DOHH2 (cell line): ENCODE measurements at regions not wholly inside any gene's neighbourhood (a gene's known extent, or its start where the extent isn't known, plus 50 kb on each side); places are given as distances from the start of the nearest gene placed in this dataset.

ENCODE experiments used
- H3F3A ChIP-seq: fragments of 200-600 bp; sonication (generic), shearing (Covaris generic); 2 replicates; pipeline ENCODE4 v1.6.0; 2016; ENCODE audit warnings: antibody characterized with exemption, mild to moderate bottlenecking; ENCODE audit not compliant: control insufficient read depth, insufficient read depth
- H3K27ac ChIP-seq: fragments of 200-600 bp; sonication (generic); 2 replicates; pipeline ENCODE4 v1.5.1; 2014; ENCODE audit warnings: low read depth, mild to moderate bottlenecking, low read length, moderate library complexity
- H3K27me3 ChIP-seq: fragments of 200-600 bp; sonication (generic); 2 replicates; pipeline ENCODE4 v1.6.1; 2014; ENCODE audit warnings: mild to moderate bottlenecking, low read length, mixed read lengths; ENCODE audit not compliant: control insufficient read depth
- H3K36me3 ChIP-seq: fragments of 200-600 bp; sonication (generic); 2 replicates; pipeline ENCODE4 v1.6.1; 2014; ENCODE audit warnings: mild to moderate bottlenecking, low read length, moderate library complexity, mixed read lengths; ENCODE audit not compliant: control insufficient read depth
- H3K4me1 ChIP-seq: fragments of 200-600 bp; sonication (generic); 2 replicates; pipeline ENCODE4 v1.6.1; 2014; ENCODE audit warnings: mild to moderate bottlenecking, low read length, mixed read lengths; ENCODE audit not compliant: control insufficient read depth
- H3K4me2 ChIP-seq: fragments of 200-600 bp; sonication (generic); 2 replicates; pipeline ENCODE4 v1.6.0; 2014; ENCODE audit warnings: mild to moderate bottlenecking, low read length, moderate library complexity
- H3K4me3 ChIP-seq: fragments of 200-600 bp; sonication (generic); 2 replicates; pipeline ENCODE4 v1.5.1; 2014; ENCODE audit warnings: mild to moderate bottlenecking, low read length, mixed read lengths
- H3K79me2 ChIP-seq: fragments of 200-600 bp; sonication (generic); 2 replicates; pipeline ENCODE4 v1.6.1; 2014; ENCODE audit warnings: mild to moderate bottlenecking, low read length, mixed read lengths; ENCODE audit not compliant: control insufficient read depth
- H3K9me2 ChIP-seq: fragments of 200-600 bp; sonication (generic); replicated peaks from 2 replicates; pipeline ENCODE4 v1.6.1; 2014; ENCODE audit warnings: mild to moderate bottlenecking, low read length, mixed read lengths; ENCODE audit not compliant: control insufficient read depth
- H3K9me3 ChIP-seq: fragments of 200-600 bp; sonication (generic); 2 replicates; pipeline ENCODE4 v1.6.1; 2014; ENCODE audit warnings: antibody characterized with exemption, low read length, mixed read lengths; ENCODE audit not compliant: control insufficient read depth, insufficient read depth
- H4K20me1 ChIP-seq: fragments of 200-600 bp; sonication (generic); 2 replicates; pipeline ENCODE4 v1.6.0; 2014; ENCODE audit warnings: low read depth, mild to moderate bottlenecking, antibody characterized with exemption, low read length, moderate library complexity; ENCODE audit not compliant: control insufficient read depth, insufficient read depth
- EZH2phosphoT487 ChIP-seq: fragments of 200-600 bp; sonication (generic); IDR thresholded peaks from 2 replicates; pipeline ENCODE4 v1.6.1; 2017; ENCODE audit warnings: borderline replicate concordance, mild to moderate bottlenecking, antibody characterized with exemption, low read length, moderate library complexity, mixed read lengths
- TF ChIP-seq, protein P1 (sequence below): fragments of 200-600 bp; sonication (generic); IDR thresholded peaks from one replicate; pipeline ENCODE4 v1.5.1; 2014; ENCODE audit warnings: antibody characterized with exemption, mild to moderate bottlenecking, low read depth, low read length; ENCODE audit not compliant: poor library complexity, severe bottlenecking

DNA sequence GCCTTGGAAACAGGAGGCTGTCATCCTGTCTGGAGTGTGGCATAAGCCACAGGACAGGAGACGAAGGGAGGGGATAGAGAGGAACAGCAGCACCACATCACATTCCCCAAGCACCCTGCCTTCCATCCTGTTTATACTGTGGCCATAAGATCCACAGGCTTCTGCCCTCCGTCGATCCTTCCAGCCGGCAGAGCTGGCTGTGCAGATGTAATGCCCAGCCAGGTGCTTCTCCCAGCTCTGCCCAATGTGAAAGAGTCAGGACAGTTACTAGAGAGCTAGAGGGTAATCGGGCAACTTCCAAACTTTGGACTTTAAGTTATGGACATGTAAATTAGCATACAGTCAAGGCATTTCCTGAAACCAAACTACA is 368.4 kb downstream of the SOX9 start:
- Histone ChIP-seq H3K36me3 (no peaks in the 10 kb centered on the region), H3K4me1 (no peaks in the 10 kb centered on the region), H3K27me3 (no peaks in the 10 kb centered on the region), H3K9me2 (no peaks in the 10 kb centered on the region), H3K4me2 (no peak overlapping the region), H4K20me1 (no peaks in the 10 kb centered on the region), H3K4me3 (no peak overlapping the region), H3K9me3 (no peaks in the 10 kb centered on the region), H3K27ac (no peak overlapping the region), H3K79me2 (no peaks in the 10 kb centered on the region), H3F3A (no peaks in the 10 kb centered on the region)
- TF ChIP-seq, protein P1, sequence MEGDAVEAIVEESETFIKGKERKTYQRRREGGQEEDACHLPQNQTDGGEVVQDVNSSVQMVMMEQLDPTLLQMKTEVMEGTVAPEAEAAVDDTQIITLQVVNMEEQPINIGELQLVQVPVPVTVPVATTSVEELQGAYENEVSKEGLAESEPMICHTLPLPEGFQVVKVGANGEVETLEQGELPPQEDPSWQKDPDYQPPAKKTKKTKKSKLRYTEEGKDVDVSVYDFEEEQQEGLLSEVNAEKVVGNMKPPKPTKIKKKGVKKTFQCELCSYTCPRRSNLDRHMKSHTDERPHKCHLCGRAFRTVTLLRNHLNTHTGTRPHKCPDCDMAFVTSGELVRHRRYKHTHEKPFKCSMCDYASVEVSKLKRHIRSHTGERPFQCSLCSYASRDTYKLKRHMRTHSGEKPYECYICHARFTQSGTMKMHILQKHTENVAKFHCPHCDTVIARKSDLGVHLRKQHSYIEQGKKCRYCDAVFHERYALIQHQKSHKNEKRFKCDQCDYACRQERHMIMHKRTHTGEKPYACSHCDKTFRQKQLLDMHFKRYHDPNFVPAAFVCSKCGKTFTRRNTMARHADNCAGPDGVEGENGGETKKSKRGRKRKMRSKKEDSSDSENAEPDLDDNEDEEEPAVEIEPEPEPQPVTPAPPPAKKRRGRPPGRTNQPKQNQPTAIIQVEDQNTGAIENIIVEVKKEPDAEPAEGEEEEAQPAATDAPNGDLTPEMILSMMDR = no peak
- no peak for TF ChIP-seq EZH2phosphoT487

DNA sequence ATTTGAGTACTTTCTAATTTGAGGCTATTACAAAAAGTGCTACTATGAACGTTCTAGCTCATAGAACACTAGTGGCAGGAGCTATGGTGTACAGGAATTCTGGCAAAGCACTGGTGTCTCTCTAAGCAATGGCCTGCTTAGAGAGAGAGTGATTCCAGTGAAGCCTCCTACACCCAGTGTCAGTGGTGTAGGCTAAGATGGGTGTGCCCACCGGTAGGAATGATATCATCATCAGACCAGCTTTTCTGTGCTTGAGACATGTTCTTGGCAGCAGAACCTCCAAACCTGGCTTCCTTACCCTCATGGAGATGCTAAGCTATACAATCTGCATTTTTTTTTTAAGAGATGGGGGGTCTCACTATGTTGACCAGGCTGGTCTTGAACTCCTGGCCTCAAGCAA is 370.3 kb downstream of the SOX9 start:
- Histone ChIP-seq H3K4me1 (no peaks in the 10 kb centered on the region), H3K9me3 (no peaks in the 10 kb centered on the region), H3K79me2 (no peaks in the 10 kb centered on the region), H3K4me2 (no peak overlapping the region), H3K9me2 (no peaks in the 10 kb centered on the region), H3K27me3 (no peaks in the 10 kb centered on the region), H3F3A (no peaks in the 10 kb centered on the region), H3K4me3 (no peak overlapping the region), H3K36me3 (no peaks in the 10 kb centered on the region), H3K27ac (no peak overlapping the region), H4K20me1 (no peaks in the 10 kb centered on the region)
- TF ChIP-seq, protein P1 = no peak
- no peak for TF ChIP-seq EZH2phosphoT487

DNA sequence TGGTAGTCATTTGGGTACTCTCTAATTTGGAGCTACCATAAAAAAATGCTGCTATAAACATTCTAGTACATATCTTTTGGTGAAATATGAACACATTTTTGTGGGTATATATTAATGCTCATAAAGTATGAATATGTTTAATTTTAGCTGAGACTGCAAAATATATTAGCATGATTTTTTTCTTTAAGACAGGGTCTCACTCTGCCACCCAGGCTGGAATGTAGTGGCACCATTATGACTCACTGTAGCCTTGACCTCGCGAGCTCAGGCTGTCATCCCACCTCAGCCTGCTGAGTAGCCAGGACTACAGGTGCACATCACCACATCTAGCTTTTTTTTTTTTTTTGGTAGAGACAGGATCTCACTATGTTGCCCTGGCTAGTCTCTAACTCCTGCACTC is 371.7 kb downstream of the SOX9 start:
- Histone ChIP-seq H3F3A (no peaks in the 10 kb centered on the region), H4K20me1 (no peaks in the 10 kb centered on the region), H3K4me3 (no peak overlapping the region), H3K36me3 (no peaks in the 10 kb centered on the region), H3K27ac (no peak overlapping the region), H3K27me3 (no peaks in the 10 kb centered on the region), H3K9me3 (no peaks in the 10 kb centered on the region), H3K4me2 (no peak overlapping the region), H3K4me1 (no peaks in the 10 kb centered on the region), H3K79me2 (no peaks in the 10 kb centered on the region), H3K9me2 (no peaks in the 10 kb centered on the region)
- TF ChIP-seq, protein P1 = no peak
- TF ChIP-seq EZH2phosphoT487 = no peak

DNA sequence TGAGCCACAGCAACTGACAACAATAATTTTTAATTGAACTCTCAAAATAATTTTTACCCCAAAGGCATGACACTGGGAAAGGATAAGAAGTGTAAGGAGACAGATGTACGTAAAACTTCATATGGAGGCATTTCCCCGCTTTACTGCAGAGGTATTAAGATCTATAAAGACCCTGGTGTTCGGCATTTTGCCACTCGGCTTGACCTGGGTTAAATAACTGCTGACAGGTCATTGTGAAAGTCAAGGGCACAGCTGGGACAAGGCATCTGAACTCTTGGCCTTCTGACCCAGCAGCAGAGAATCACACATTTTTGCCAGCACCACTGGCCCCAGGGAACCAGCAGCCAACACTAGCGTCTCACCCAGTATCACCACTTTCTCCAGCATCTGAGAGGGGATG is 372.1 kb downstream of the SOX9 start:
- Histone ChIP-seq H3K4me3 (no peak overlapping the region), H3K4me2 (no peak overlapping the region), H3K27ac (no peak overlapping the region), H3K27me3 (no peaks in the 10 kb centered on the region), H4K20me1 (no peaks in the 10 kb centered on the region), H3K9me2 (no peaks in the 10 kb centered on the region), H3F3A (no peaks in the 10 kb centered on the region), H3K79me2 (no peaks in the 10 kb centered on the region), H3K4me1 (no peaks in the 10 kb centered on the region), H3K36me3 (no peaks in the 10 kb centered on the region), H3K9me3 (no peaks in the 10 kb centered on the region)
- TF ChIP-seq EZH2phosphoT487 = no peak
- TF ChIP-seq, protein P1 = no peak
